Hepatocyte (in vitro differentiated cells): ENCODE measurements at regions not wholly inside any gene's neighbourhood (a gene's known extent, or its start where the extent isn't known, plus 50 kb on each side); places are given as distances from the start of the nearest gene placed in this dataset.

Experiments used
- EZH2phosphoT487 ChIP-seq: fragments of 200-600 bp; sonication (generic); IDR thresholded peaks from one replicate; pipeline ENCODE4 v1.6.1; 2018; ENCODE audit warnings: antibody characterized with exemption, mild to moderate bottlenecking, low read depth, moderate library complexity; ENCODE audit not compliant: unreplicated experiment, severe bottlenecking
- TF ChIP-seq, protein P1 (sequence below): fragments of 200-600 bp; sonication (generic); IDR thresholded peaks from 2 replicates; pipeline ENCODE4 v1.5.1; 2016; ENCODE audit warnings: antibody characterized with exemption, mild to moderate bottlenecking; ENCODE audit not compliant: poor library complexity

DNA sequence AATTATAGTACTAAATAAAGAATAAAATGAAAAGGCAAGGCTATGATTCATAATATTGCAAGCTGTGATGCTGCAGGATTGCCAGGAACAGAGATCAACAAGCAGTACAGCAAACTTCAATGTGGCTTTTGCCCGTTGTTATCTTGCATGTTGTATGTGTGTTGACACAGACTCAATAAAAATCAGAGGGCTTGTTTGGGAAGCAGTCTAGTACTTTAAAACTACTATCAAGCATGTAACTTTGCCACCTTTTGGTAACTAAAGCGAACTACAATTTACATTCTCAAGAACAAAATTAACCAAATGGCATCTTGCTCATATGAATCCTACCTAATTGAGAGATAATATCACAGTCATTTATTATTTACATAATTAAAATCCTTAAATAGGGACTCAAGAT is 79.8 kb upstream of the GPM6A start:
- TF ChIP-seq, protein P1, sequence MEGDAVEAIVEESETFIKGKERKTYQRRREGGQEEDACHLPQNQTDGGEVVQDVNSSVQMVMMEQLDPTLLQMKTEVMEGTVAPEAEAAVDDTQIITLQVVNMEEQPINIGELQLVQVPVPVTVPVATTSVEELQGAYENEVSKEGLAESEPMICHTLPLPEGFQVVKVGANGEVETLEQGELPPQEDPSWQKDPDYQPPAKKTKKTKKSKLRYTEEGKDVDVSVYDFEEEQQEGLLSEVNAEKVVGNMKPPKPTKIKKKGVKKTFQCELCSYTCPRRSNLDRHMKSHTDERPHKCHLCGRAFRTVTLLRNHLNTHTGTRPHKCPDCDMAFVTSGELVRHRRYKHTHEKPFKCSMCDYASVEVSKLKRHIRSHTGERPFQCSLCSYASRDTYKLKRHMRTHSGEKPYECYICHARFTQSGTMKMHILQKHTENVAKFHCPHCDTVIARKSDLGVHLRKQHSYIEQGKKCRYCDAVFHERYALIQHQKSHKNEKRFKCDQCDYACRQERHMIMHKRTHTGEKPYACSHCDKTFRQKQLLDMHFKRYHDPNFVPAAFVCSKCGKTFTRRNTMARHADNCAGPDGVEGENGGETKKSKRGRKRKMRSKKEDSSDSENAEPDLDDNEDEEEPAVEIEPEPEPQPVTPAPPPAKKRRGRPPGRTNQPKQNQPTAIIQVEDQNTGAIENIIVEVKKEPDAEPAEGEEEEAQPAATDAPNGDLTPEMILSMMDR = peak; percentile 56
- TF ChIP-seq EZH2phosphoT487 = no peak
